Spleen (tissue), 7 donors: ENCODE measurements at regions not wholly inside any gene's neighbourhood (a gene's known extent, or its start where the extent isn't known, plus 50 kb on each side); places are given as distances from the start of the nearest gene placed in this dataset.

Experiments used
- POLR2A ChIP-seq, 3 donors: fragments of 450-650 bp; IDR thresholded peaks; one replicate each; pipeline ENCODE4 v1.5.1; 2017; ENCODE audit warnings: antibody characterized with exemption in 3 of 3, mild to moderate bottlenecking in 1 of 3
- POLR2AphosphoS5 ChIP-seq, 3 donors: sonication (generic); formaldehyde crosslinking; IDR thresholded peaks; one replicate each; pipeline ENCODE4 v1.5.1; 2017; ENCODE audit warnings: antibody characterized with exemption in 3 of 3
- TF ChIP-seq, protein P1 (sequence below), 11 experiments: fragments of 200-600 bp in 7 of 11; fragments of 450-650 bp in 4 of 11; sonication (generic) in 4 of 11; IDR thresholded peaks in 8 of 11; conservative IDR thresholded peaks in 3 of 11; 1 replicate in 7 of 11; 2 replicates in 4 of 11; pipeline versions ENCODE4 v1.4.0 to v1.8.0; 2016 to 2021; ENCODE audit warnings: antibody characterized with exemption in 11 of 11, inconsistent platforms in 4 of 11, mild to moderate bottlenecking in 1 of 11
- donor health status: DM: no; HTN: no; CAD: no; lungs with moderate emphysema.
- donor health status: DM: no; HTN: no; CAD: no.
- donor health status: DM: no; HTN: no; CAD: no.

DNA sequence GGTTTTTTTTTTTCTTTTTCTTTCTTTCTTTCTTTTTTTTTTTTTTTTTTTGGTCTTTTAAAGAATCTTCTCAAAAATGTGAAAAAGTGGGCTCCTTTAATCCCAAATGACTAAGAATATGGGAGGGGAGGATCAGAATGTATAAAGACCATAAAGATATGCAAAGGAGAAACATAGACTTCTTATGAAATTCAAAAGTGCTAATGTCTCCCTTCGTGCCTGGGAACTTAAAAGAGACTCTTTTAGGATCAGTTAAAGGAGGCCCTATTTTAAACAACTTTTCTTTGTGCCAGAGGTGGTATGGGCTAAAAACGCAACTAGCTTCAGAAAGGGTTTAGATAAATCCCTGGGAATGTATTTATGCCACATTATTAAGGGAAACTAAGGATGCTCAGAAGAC lies 54.2 kb upstream of the KAZN start:
- TF ChIP-seq POLR2AphosphoS5 (IDR thresholded peaks at IDR 0.05): no peak
- TF ChIP-seq, protein P1, sequence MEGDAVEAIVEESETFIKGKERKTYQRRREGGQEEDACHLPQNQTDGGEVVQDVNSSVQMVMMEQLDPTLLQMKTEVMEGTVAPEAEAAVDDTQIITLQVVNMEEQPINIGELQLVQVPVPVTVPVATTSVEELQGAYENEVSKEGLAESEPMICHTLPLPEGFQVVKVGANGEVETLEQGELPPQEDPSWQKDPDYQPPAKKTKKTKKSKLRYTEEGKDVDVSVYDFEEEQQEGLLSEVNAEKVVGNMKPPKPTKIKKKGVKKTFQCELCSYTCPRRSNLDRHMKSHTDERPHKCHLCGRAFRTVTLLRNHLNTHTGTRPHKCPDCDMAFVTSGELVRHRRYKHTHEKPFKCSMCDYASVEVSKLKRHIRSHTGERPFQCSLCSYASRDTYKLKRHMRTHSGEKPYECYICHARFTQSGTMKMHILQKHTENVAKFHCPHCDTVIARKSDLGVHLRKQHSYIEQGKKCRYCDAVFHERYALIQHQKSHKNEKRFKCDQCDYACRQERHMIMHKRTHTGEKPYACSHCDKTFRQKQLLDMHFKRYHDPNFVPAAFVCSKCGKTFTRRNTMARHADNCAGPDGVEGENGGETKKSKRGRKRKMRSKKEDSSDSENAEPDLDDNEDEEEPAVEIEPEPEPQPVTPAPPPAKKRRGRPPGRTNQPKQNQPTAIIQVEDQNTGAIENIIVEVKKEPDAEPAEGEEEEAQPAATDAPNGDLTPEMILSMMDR (IDR thresholded peaks at IDR 0.05 in 8 of 11, conservative IDR thresholded peaks at IDR 0.05 in 3 of 11): no peak
- no peak for TF ChIP-seq POLR2A (IDR thresholded peaks at IDR 0.05)
